HepG2 (cell line): ENCODE measurements at regions not wholly inside any gene's neighbourhood (a gene's known extent, or its start where the extent isn't known, plus 50 kb on each side); places are given as distances from the start of the nearest gene placed in this dataset.

Source experiments
- CBFB ChIP-seq: sonication (generic); formaldehyde crosslinking; IDR thresholded peaks from 2 replicates; pipeline ENCODE4 v1.4.0; 2020; ENCODE audit warnings: missing genetic modification reagents
- TF ChIP-seq, protein P1 (sequence below): IDR thresholded peaks from 2 replicates; pipeline ENCODE4 v1.6.1; 2016; ENCODE audit warnings: control low read depth
- TF ChIP-seq, protein P2 (sequence below): sonication (generic); formaldehyde crosslinking; IDR thresholded peaks from 2 replicates; pipeline ENCODE4 v1.8.0; 2022; ENCODE audit warnings: missing genetic modification reagents, mild to moderate bottlenecking, borderline replicate concordance

DNA sequence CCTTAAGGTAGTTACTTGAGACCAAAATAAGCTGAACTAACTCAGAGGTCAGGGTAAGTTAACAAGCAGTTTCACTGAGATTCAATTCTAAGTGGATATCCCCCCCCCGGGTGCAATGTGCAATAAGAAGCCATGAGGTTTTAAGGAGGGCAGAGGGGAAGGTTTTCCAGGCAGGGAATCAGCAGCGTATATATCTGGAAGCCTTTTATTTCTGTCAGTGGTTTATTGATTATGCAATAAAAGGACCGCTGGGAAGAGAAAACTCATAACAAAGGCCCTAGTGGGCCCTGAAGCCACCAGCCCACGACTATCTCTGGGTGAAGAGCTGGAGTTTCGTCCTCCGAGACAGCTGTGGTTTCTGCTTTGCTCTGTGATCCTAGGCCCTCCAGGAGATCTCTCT is 53.1 kb upstream of the CTPS1 start:
- TF ChIP-seq, protein P1, sequence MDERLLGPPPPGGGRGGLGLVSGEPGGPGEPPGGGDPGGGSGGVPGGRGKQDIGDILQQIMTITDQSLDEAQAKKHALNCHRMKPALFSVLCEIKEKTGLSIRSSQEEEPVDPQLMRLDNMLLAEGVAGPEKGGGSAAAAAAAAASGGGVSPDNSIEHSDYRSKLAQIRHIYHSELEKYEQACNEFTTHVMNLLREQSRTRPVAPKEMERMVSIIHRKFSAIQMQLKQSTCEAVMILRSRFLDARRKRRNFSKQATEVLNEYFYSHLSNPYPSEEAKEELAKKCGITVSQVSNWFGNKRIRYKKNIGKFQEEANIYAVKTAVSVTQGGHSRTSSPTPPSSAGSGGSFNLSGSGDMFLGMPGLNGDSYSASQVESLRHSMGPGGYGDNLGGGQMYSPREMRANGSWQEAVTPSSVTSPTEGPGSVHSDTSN (CRISPR knock-in tag): no peak
- TF ChIP-seq, protein P2, sequence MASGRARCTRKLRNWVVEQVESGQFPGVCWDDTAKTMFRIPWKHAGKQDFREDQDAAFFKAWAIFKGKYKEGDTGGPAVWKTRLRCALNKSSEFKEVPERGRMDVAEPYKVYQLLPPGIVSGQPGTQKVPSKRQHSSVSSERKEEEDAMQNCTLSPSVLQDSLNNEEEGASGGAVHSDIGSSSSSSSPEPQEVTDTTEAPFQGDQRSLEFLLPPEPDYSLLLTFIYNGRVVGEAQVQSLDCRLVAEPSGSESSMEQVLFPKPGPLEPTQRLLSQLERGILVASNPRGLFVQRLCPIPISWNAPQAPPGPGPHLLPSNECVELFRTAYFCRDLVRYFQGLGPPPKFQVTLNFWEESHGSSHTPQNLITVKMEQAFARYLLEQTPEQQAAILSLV (CRISPR knock-in tag): no peak
- no peak for TF ChIP-seq CBFB
